T-helper 17 cell (primary cell): ENCODE measurements at regions not wholly inside any gene's neighbourhood (a gene's known extent, or its start where the extent isn't known, plus 50 kb on each side); places are given as distances from the start of the nearest gene placed in this dataset.

ENCODE experiments used
- ATAC-seq: fragments of 150-1000 bp; cut with Tn5 transposase; 2 replicates; pipeline ENCODE4 v1.10.0; 2021; ENCODE audit warnings: mild to moderate bottlenecking, moderate library complexity
- DNase-seq, 3 donors: peaks; one replicate each; pipeline versions ENCODE4 v3.0.0 to v3.0.0-alpha.2; 2020 to 2021
- H3K9me3 ChIP-seq: one replicate; pipeline ENCODE4 v1.7.0; 2013; ENCODE audit warnings: low read length, mild to moderate bottlenecking; ENCODE audit not compliant: control insufficient read depth, poor library complexity, severe bottlenecking
- H3K27ac Mint-ChIP-seq: one replicate; pipeline ENCODE4 v1.8.0; 2022; ENCODE audit warnings: mild to moderate bottlenecking, moderate library complexity, mixed read lengths
- H3K27me3 Mint-ChIP-seq: one replicate; pipeline ENCODE4 v1.8.0; 2022; ENCODE audit warnings: mixed read lengths
- H3K36me3 Mint-ChIP-seq: one replicate; pipeline ENCODE4 v1.8.0; 2022; ENCODE audit warnings: low read depth, mixed read lengths
- H3K4me1 Mint-ChIP-seq: one replicate; pipeline ENCODE4 v1.8.0; 2022; ENCODE audit warnings: mild to moderate bottlenecking, mixed read lengths
- H3K4me3 Mint-ChIP-seq: one replicate; pipeline ENCODE4 v1.8.0; 2022; ENCODE audit warnings: mild to moderate bottlenecking, moderate library complexity, mixed read lengths

DNA sequence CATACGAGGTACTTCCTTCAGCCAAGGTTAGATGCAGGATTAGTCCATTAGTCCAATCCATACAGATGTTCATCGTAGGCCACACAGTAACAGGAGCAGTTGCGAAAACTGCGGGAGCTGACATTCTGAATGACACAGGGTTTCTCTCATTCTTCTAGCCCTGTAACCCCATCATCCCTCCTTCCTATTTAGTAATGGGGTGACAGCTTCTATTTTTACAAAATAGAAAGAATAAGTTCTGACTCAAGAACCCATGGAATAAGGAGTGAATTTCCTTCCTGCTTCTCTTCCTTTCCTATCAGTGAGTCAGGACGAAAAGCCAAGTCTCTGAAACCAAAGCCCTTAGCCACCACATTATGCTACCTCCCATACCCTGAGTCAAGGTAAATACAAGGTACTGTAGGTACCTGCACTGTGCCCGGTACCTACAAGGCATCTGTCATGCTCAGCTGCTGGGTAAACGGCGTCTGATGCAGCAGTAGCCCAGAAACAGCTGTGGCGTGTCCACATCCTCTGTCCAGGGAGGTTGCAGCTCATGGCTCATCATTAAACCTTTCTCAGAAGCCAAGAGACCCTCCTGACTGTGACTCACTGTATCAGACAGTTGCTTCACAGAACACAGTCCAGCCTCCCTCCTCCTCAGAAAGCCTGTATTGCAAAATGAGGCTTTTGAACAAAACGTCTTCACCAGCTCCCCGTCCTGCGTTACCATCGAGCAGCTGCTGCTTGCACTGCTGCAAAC, 84.2 kb downstream of the ESM1 start:
- no peak overlapping the region for H3K27ac Mint-ChIP-seq
- peaks cover 68% of the 10 kb centered on the region for H3K27me3 Mint-ChIP-seq
- ATAC-seq (no peak), DNase-seq (no peak)
- H3K4me1 Mint-ChIP-seq, result peaks cover 10% of the 10 kb centered on the region
- H3K4me3 Mint-ChIP-seq, result no peak overlapping the region
- no peaks in the 10 kb centered on the region for H3K9me3 ChIP-seq
- peaks cover 5% of the 10 kb centered on the region for H3K36me3 Mint-ChIP-seq

GRCh38 chr5:54897001-54897400, 88.4 kb downstream of the ESM1 start:
- peaks cover 5% of the 10 kb centered on the region for H3K4me1 Mint-ChIP-seq
- H3K36me3 Mint-ChIP-seq, result peaks cover 8% of the 10 kb centered on the region
- H3K27me3 Mint-ChIP-seq, result peaks cover 66% of the 10 kb centered on the region
- DNase-seq, result no peak
- no peak for ATAC-seq
- H3K9me3 ChIP-seq, result no peaks in the 10 kb centered on the region
- H3K4me3 Mint-ChIP-seq, result no peak overlapping the region
- peak overlapping the region; percentile 54 for H3K27ac Mint-ChIP-seq

GRCh38 chr5:54895816-54896341, 89.5 kb downstream of the ESM1 start:
- peaks cover 68% of the 10 kb centered on the region for H3K27me3 Mint-ChIP-seq
- no peak for ATAC-seq
- peaks cover 8% of the 10 kb centered on the region for H3K36me3 Mint-ChIP-seq
- no peaks in the 10 kb centered on the region for H3K9me3 ChIP-seq
- peaks cover 5% of the 10 kb centered on the region for H3K4me1 Mint-ChIP-seq
- DNase-seq, result no peak
- peak overlapping the region; percentile 9 for H3K27ac Mint-ChIP-seq
- H3K4me3 Mint-ChIP-seq, result peak overlapping the region; percentile 70

DNA sequence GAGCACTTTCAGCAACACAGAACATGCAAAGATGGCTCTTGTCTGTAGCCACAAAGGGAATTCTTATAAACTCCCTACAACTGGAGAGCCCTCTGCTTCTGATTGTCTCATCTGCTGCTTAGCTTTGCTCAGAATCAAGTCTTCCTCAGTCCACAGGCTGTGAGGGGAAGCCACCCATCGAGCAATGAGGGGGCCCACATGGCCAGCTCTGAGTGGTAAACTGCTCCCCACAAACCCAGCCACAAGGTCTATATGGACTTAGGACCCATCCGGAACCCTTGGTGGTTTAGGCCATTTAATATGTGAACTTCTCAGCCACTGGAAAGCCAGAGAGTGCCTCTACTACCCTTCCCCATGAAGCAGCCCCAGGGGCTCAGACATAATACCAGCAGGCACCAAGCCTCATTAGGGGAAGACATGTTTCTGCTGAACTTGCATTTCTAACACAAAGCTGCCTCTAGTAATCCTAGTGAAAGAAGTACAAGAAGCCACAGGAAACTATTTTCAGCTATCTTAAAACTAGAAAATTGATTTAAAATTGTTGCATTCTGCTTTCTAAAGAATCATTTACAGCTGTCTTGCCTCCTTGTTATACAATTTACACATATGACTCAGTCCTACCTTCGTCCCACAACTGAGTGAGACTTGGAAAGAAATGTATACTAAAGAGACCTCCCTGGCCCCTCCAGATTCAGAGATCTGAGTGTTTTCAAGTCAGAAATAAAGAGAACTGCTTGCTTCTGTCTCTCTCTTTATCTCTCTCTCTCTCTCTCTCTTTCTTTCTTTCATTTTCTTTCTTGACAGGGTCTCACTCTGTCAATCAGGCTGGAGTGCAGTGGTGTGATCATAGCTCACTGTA, 90.2 kb downstream of the ESM1 start:
- Mint-ChIP-seq H3K27me3 (peaks cover 70% of the 10 kb centered on the region), H3K4me3 (peak overlapping the region; percentile 70), H3K27ac (peak overlapping the region; percentile 9), H3K4me1 (peaks cover 5% of the 10 kb centered on the region), H3K36me3 (peaks cover 7% of the 10 kb centered on the region)
- no peaks in the 10 kb centered on the region for H3K9me3 ChIP-seq
- no peak for DNase-seq
- no peak for ATAC-seq

GRCh38 chr5:54889826-54890225, 95.6 kb downstream of the ESM1 start:
- ATAC-seq, result no peak
- DNase-seq, result no peak
- Mint-ChIP-seq H3K36me3 (peaks cover 3% of the 10 kb centered on the region), H3K4me3 (no peak overlapping the region), H3K27ac (no peak overlapping the region), H3K4me1 (no peaks in the 10 kb centered on the region), H3K27me3 (peaks cover 76% of the 10 kb centered on the region)
- no peaks in the 10 kb centered on the region for H3K9me3 ChIP-seq

DNA sequence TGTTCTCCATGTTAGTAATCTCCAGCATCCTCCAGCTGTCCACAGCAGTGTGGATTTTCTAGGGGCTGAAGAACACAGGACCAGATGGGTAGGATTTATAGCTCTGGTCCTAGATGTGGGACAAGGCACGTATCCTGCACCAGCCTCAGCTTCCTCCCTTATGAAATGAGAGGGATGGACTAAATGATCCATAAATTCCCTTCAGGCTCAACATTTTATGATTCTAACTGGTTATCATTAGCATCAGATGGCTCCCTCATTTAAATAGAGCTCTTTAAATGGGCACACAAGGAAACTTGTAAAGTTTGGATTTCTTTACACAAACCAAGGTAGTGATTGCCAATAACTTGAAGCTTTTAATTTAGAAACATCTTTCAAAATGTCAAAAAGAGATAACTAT, 97.7 kb downstream of the ESM1 start:
- peaks cover 10% of the 10 kb centered on the region for H3K36me3 Mint-ChIP-seq
- peaks cover 92% of the 10 kb centered on the region for H3K27me3 Mint-ChIP-seq
- H3K27ac Mint-ChIP-seq, result no peak overlapping the region
- no peak overlapping the region for H3K4me3 Mint-ChIP-seq
- H3K9me3 ChIP-seq, result no peaks in the 10 kb centered on the region
- ATAC-seq (no peak), DNase-seq (no peak)
- H3K4me1 Mint-ChIP-seq, result peaks cover 9% of the 10 kb centered on the region

- no peak overlapping the region for H3K4me3 Mint-ChIP-seq
- peaks cover 92% of the 10 kb centered on the region for H3K27me3 Mint-ChIP-seq
- no peak overlapping the region for H3K27ac Mint-ChIP-seq
- H3K36me3 Mint-ChIP-seq, result peaks cover 10% of the 10 kb centered on the region
- ATAC-seq (no peak), DNase-seq (no peak)
- H3K9me3 ChIP-seq, result no peaks in the 10 kb centered on the region
- peaks cover 10% of the 10 kb centered on the region for H3K4me1 Mint-ChIP-seq
Observed at GRCh38 chr5:54886866-54887265, 98.5 kb downstream of the ESM1 start.

DNA sequence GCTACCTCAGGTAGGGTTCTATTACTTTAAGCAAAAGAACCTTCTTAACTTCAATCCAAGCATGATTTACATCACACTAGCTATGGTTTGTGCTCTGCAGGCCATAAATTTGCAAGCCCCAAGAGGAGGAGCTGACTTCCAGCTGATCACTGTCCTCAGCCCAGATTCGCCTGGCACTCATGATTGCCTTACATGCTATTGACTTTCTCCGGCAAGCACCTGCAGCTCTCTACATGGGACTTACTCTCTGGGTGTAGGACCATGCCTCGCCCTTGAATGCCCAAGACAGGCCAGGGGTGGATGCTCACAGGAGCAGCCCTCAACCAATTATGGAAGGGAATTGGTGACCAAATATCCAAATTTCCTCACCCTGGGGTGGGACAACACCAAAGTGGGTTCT, 99.8 kb downstream of the ESM1 start:
- Mint-ChIP-seq H3K36me3 (peaks cover 12% of the 10 kb centered on the region), H3K4me1 (peaks cover 13% of the 10 kb centered on the region), H3K27me3 (peaks cover 88% of the 10 kb centered on the region), H3K27ac (no peak overlapping the region), H3K4me3 (no peak overlapping the region)
- no peaks in the 10 kb centered on the region for H3K9me3 ChIP-seq
- DNase-seq (no peak), ATAC-seq (no peak)

- no peaks in the 10 kb centered on the region for H3K9me3 ChIP-seq
- peaks cover 82% of the 10 kb centered on the region for H3K27me3 Mint-ChIP-seq
- DNase-seq (no peak), ATAC-seq (no peak)
- H3K4me1 Mint-ChIP-seq, result peaks cover 13% of the 10 kb centered on the region
- peaks cover 12% of the 10 kb centered on the region for H3K36me3 Mint-ChIP-seq
- no peak overlapping the region for H3K27ac Mint-ChIP-seq
- no peak overlapping the region for H3K4me3 Mint-ChIP-seq
Observed at GRCh38 chr5:54884195-54884536, 101.2 kb downstream of the ESM1 start.

GRCh38 chr5:54883374-54884194, 101.8 kb downstream of the ESM1 start:
- DNase-seq (no peak), ATAC-seq (peak; percentile 42)
- Mint-ChIP-seq H3K4me1 (peaks cover 13% of the 10 kb centered on the region), H3K4me3 (peak overlapping the region; percentile 87), H3K27ac (peak overlapping the region; percentile 53), H3K36me3 (peaks cover 12% of the 10 kb centered on the region), H3K27me3 (peaks cover 78% of the 10 kb centered on the region)
- H3K9me3 ChIP-seq, result no peaks in the 10 kb centered on the region

DNA sequence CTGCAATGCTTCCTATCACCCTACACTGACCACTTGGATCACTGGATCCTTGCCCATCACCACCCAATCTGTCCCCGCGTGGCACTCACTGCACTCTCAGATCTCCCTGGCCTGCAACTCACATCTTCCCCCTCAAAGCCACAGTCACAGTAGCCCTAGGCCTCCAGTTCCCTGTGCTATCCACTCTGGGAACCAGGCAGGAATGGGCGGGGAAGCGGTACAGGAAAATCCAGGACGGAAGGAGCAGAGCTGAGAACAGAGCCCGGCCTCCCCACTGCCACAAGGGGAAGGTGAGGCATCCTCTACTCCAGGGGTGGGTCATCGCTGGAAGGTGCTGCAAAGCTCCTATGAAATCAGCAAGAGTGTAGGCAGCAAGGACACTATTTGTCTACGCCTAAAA, 102.6 kb downstream of the ESM1 start:
- Mint-ChIP-seq H3K4me1 (peaks cover 13% of the 10 kb centered on the region), H3K27ac (peak overlapping the region; percentile 53), H3K36me3 (peaks cover 12% of the 10 kb centered on the region), H3K27me3 (peaks cover 76% of the 10 kb centered on the region), H3K4me3 (peak overlapping the region; percentile 87)
- no peaks in the 10 kb centered on the region for H3K9me3 ChIP-seq
- ATAC-seq (no peak), DNase-seq (no peak)

- DNase-seq (no peak), ATAC-seq (peak; percentile 35)
- H3K36me3 Mint-ChIP-seq, result peaks cover 12% of the 10 kb centered on the region
- peaks cover 14% of the 10 kb centered on the region for H3K4me1 Mint-ChIP-seq
- H3K4me3 Mint-ChIP-seq, result no peak overlapping the region
- no peak overlapping the region for H3K27ac Mint-ChIP-seq
- H3K27me3 Mint-ChIP-seq, result peaks cover 73% of the 10 kb centered on the region
- no peaks in the 10 kb centered on the region for H3K9me3 ChIP-seq
Observed at GRCh38 chr5:54882101-54882500, 103.3 kb downstream of the ESM1 start.
